HepG2 (cell line): ENCODE measurements at regions not wholly inside any gene's neighbourhood (a gene's known extent, or its start where the extent isn't known, plus 50 kb on each side); places are given as distances from the start of the nearest gene placed in this dataset.
A peak's percentile ranks its signal among the peaks of the same experiment; 100 is the strongest.

ENCODE experiments used
- BORCS8-MEF2B ChIP-seq: sonication (generic); formaldehyde crosslinking; IDR thresholded peaks from 2 replicates; pipeline ENCODE4 v1.8.0; 2022; ENCODE audit warnings: mild to moderate bottlenecking, missing genetic modification reagents
- EHMT2 ChIP-seq: fragments of 200-600 bp; sonication (generic); IDR thresholded peaks from 2 replicates; pipeline ENCODE4 v1.7.0; 2017; ENCODE audit warnings: antibody characterized with exemption, low read depth, low read length, borderline replicate concordance
- EZH2 ChIP-seq: conservative IDR thresholded peaks from 2 replicates; pipeline ENCODE4 v1.6.1; 2012; ENCODE audit warnings: mild to moderate bottlenecking, low read depth, low read length, moderate library complexity
- KDM2A ChIP-seq: sonication (generic); formaldehyde crosslinking; IDR thresholded peaks from 2 replicates; pipeline ENCODE4 v1.4.0; 2020; ENCODE audit warnings: low read depth, missing genetic modification reagents, borderline replicate concordance
- PRMT3 ChIP-seq: sonication (generic); formaldehyde crosslinking; IDR thresholded peaks from 2 replicates; pipeline ENCODE4 v1.8.1; 2022; ENCODE audit warnings: low read depth, mild to moderate bottlenecking, moderate library complexity, missing genetic modification reagents, borderline replicate concordance
- SP5 ChIP-seq: IDR thresholded peaks from 2 replicates; pipeline ENCODE4 v1.6.1; 2016; ENCODE audit warnings: low read depth, borderline replicate concordance
- ZNF878 ChIP-seq: sonication (generic); formaldehyde crosslinking; IDR thresholded peaks from 2 replicates; pipeline ENCODE4 v1.8.1; 2023; ENCODE audit warnings: mild to moderate bottlenecking, missing genetic modification reagents, moderate library complexity
- TF ChIP-seq, protein P1 (sequence below): sonication (generic); formaldehyde crosslinking; IDR thresholded peaks from 2 replicates; pipeline ENCODE4 v1.4.0; 2020; ENCODE audit warnings: low read depth, mild to moderate bottlenecking, missing genetic modification reagents
- TF ChIP-seq, protein P2 (sequence below): sonication (generic); formaldehyde crosslinking; IDR thresholded peaks from 2 replicates; pipeline ENCODE4 v1.8.0; 2022; ENCODE audit warnings: mild to moderate bottlenecking, missing genetic modification reagents, borderline replicate concordance
- TF ChIP-seq, protein P3 (sequence below): conservative IDR thresholded peaks from 2 replicates; pipeline ENCODE4 v1.6.1; 2018; ENCODE audit warnings: missing genetic modification reagents
- TF ChIP-seq, protein P4 (sequence below): sonication (generic); formaldehyde crosslinking; conservative IDR thresholded peaks from 2 replicates; pipeline ENCODE4 v1.8.0; 2022; ENCODE audit warnings: missing genetic modification reagents
- TF ChIP-seq, protein P5 (sequence below): sonication (generic); formaldehyde crosslinking; IDR thresholded peaks from 2 replicates; pipeline ENCODE4 v1.5.1; 2020; ENCODE audit warnings: mild to moderate bottlenecking, missing genetic modification reagents, moderate library complexity
- TF ChIP-seq, protein P6 (sequence below): IDR thresholded peaks from 2 replicates; pipeline ENCODE4 v1.6.1; 2016; ENCODE audit warnings: mild to moderate bottlenecking, missing biosample characterization, missing genetic modification reagents

DNA sequence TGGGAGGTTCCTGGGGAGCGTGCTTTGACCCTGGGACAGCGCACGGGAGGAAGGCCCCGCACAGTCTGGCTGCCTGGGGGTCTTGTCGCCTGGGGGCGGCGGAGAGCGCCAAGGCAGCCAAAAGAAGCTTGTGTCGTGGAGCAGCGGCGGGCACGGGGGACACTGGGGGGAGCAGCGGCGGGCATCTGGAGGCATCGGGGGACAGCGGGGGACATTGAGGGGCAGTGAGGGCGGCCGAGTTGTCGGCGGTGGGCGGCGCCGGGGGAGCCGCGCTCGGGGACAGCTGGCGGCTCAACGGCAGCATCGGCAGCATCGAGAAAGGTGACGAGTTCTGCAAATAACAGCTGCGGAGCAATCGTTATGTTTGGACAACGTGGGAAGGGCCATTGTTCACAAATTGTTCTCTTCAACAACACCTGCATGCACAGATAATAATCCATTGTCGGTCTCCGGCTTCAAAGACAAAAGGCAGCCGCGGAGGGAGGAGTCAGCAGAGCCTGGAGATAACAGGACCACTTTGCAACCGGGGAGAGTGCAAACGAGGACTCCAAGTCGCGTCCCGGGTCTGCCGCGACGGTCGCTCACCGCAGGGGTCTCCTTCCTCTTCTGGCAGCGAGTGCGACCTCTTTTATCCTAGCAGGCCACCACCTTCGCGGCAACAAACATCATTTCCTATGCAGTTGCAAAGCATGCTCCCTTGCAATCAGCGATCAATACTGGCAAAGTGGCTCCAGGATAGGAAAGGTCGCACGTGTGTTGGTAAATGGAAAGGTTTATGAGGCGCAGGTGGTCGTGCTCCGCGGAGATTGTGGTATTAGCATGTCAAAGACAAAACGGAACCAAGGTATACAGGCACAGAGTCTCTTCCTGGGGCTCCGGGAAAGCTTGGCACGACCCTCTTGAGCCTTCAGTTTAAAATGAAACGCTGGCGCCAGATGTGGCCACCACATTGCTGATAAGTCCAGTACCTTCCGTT lies 132.3 kb upstream of the DLX2 start (continued):
- TF ChIP-seq, protein P1, sequence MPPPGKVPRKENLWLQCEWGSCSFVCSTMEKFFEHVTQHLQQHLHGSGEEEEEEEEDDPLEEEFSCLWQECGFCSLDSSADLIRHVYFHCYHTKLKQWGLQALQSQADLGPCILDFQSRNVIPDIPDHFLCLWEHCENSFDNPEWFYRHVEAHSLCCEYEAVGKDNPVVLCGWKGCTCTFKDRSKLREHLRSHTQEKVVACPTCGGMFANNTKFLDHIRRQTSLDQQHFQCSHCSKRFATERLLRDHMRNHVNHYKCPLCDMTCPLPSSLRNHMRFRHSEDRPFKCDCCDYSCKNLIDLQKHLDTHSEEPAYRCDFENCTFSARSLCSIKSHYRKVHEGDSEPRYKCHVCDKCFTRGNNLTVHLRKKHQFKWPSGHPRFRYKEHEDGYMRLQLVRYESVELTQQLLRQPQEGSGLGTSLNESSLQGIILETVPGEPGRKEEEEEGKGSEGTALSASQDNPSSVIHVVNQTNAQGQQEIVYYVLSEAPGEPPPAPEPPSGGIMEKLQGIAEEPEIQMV (CRISPR knock-in tag), result no peak
- TF ChIP-seq SP5 (CRISPR knock-in tag), result peak; percentile 41; the same call in 1 of the 2 replicates
- no peak for TF ChIP-seq PRMT3 (CRISPR knock-in tag)
- TF ChIP-seq, protein P2, sequence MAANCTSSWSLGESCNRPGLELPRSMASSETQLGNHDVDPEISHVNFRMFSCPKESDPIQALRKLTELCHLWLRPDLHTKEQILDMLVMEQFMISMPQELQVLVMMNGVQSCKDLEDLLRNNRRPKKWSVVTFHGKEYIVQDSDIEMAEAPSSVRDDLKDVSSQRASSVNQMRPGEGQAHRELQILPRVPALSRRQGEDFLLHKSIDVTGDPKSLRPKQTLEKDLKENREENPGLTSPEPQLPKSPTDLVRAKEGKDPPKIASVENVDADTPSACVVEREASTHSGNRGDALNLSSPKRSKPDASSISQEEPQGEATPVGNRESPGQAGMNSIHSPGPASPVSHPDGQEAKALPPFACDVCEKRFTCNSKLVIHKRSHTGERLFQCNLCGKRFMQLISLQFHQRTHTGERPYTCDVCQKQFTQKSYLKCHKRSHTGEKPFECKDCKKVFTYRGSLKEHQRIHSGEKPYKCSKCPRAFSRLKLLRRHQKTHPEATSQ (CRISPR knock-in tag), result no peak
- no peak for TF ChIP-seq ZNF878 (CRISPR knock-in tag)
- TF ChIP-seq, protein P3, sequence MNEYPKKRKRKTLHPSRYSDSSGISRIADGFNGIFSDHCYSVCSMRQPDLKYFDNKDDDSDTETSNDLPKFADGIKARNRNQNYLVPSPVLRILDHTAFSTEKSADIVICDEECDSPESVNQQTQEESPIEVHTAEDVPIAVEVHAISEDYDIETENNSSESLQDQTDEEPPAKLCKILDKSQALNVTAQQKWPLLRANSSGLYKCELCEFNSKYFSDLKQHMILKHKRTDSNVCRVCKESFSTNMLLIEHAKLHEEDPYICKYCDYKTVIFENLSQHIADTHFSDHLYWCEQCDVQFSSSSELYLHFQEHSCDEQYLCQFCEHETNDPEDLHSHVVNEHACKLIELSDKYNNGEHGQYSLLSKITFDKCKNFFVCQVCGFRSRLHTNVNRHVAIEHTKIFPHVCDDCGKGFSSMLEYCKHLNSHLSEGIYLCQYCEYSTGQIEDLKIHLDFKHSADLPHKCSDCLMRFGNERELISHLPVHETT, result no peak
- TF ChIP-seq KDM2A (CRISPR knock-in tag), result 0 out of 2 replicates have a peak, but pooled peaks have one; percentile 14
- TF ChIP-seq EZH2, result peak; percentile 89; the same call in 1 of the 2 replicates
- no peak for TF ChIP-seq EHMT2
- TF ChIP-seq BORCS8-MEF2B, result no peak
- TF ChIP-seq, protein P4, sequence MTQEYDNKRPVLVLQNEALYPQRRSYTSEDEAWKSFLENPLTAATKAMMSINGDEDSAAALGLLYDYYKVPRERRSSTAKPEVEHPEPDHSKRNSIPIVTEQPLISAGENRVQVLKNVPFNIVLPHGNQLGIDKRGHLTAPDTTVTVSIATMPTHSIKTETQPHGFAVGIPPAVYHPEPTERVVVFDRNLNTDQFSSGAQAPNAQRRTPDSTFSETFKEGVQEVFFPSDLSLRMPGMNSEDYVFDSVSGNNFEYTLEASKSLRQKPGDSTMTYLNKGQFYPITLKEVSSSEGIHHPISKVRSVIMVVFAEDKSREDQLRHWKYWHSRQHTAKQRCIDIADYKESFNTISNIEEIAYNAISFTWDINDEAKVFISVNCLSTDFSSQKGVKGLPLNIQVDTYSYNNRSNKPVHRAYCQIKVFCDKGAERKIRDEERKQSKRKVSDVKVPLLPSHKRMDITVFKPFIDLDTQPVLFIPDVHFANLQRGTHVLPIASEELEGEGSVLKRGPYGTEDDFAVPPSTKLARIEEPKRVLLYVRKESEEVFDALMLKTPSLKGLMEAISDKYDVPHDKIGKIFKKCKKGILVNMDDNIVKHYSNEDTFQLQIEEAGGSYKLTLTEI, result no peak
- TF ChIP-seq, protein P5, sequence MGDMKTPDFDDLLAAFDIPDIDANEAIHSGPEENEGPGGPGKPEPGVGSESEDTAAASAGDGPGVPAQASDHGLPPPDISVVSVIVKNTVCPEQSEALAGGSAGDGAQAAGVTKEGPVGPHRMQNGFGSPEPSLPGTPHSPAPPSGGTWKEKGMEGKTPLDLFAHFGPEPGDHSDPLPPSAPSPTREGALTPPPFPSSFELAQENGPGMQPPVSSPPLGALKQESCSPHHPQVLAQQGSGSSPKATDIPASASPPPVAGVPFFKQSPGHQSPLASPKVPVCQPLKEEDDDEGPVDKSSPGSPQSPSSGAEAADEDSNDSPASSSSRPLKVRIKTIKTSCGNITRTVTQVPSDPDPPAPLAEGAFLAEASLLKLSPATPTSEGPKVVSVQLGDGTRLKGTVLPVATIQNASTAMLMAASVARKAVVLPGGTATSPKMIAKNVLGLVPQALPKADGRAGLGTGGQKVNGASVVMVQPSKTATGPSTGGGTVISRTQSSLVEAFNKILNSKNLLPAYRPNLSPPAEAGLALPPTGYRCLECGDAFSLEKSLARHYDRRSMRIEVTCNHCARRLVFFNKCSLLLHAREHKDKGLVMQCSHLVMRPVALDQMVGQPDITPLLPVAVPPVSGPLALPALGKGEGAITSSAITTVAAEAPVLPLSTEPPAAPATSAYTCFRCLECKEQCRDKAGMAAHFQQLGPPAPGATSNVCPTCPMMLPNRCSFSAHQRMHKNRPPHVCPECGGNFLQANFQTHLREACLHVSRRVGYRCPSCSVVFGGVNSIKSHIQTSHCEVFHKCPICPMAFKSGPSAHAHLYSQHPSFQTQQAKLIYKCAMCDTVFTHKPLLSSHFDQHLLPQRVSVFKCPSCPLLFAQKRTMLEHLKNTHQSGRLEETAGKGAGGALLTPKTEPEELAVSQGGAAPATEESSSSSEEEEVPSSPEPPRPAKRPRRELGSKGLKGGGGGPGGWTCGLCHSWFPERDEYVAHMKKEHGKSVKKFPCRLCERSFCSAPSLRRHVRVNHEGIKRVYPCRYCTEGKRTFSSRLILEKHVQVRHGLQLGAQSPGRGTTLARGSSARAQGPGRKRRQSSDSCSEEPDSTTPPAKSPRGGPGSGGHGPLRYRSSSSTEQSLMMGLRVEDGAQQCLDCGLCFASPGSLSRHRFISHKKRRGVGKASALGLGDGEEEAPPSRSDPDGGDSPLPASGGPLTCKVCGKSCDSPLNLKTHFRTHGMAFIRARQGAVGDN, result peak; percentile 37
- TF ChIP-seq, protein P6, sequence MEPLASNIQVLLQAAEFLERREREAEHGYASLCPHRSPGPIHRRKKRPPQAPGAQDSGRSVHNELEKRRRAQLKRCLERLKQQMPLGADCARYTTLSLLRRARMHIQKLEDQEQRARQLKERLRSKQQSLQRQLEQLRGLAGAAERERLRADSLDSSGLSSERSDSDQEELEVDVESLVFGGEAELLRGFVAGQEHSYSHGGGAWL (CRISPR knock-in tag), result no peak
